ENCODE measurements at regions not wholly inside any gene's neighbourhood (a gene's known extent, or its start where the extent isn't known, plus 50 kb on each side); places are given as distances from the start of the nearest gene placed in this dataset.

GRCh38 chr3:139173372-139174108, 128.8 kb upstream of the PRR23C start:
- TF ChIP-seq, protein P1, sequence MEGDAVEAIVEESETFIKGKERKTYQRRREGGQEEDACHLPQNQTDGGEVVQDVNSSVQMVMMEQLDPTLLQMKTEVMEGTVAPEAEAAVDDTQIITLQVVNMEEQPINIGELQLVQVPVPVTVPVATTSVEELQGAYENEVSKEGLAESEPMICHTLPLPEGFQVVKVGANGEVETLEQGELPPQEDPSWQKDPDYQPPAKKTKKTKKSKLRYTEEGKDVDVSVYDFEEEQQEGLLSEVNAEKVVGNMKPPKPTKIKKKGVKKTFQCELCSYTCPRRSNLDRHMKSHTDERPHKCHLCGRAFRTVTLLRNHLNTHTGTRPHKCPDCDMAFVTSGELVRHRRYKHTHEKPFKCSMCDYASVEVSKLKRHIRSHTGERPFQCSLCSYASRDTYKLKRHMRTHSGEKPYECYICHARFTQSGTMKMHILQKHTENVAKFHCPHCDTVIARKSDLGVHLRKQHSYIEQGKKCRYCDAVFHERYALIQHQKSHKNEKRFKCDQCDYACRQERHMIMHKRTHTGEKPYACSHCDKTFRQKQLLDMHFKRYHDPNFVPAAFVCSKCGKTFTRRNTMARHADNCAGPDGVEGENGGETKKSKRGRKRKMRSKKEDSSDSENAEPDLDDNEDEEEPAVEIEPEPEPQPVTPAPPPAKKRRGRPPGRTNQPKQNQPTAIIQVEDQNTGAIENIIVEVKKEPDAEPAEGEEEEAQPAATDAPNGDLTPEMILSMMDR (IDR thresholded peaks at IDR 0.05): no peak
- TF ChIP-seq, protein P2, sequence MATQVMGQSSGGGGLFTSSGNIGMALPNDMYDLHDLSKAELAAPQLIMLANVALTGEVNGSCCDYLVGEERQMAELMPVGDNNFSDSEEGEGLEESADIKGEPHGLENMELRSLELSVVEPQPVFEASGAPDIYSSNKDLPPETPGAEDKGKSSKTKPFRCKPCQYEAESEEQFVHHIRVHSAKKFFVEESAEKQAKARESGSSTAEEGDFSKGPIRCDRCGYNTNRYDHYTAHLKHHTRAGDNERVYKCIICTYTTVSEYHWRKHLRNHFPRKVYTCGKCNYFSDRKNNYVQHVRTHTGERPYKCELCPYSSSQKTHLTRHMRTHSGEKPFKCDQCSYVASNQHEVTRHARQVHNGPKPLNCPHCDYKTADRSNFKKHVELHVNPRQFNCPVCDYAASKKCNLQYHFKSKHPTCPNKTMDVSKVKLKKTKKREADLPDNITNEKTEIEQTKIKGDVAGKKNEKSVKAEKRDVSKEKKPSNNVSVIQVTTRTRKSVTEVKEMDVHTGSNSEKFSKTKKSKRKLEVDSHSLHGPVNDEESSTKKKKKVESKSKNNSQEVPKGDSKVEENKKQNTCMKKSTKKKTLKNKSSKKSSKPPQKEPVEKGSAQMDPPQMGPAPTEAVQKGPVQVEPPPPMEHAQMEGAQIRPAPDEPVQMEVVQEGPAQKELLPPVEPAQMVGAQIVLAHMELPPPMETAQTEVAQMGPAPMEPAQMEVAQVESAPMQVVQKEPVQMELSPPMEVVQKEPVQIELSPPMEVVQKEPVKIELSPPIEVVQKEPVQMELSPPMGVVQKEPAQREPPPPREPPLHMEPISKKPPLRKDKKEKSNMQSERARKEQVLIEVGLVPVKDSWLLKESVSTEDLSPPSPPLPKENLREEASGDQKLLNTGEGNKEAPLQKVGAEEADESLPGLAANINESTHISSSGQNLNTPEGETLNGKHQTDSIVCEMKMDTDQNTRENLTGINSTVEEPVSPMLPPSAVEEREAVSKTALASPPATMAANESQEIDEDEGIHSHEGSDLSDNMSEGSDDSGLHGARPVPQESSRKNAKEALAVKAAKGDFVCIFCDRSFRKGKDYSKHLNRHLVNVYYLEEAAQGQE (IDR thresholded peaks at IDR 0.05; ENCODE audit: insufficient read depth in 1 of 2, low read depth in 2 of 2, low read length in 1 of 2): no peak
- TF ChIP-seq TCF7L2 (IDR thresholded peaks at IDR 0.05; ENCODE audit: low read depth, low read length) (no peak), POLR2AphosphoS5 (IDR thresholded peaks at IDR 0.05; ENCODE audit: low read depth, low read length) (no peak), SIN3A (IDR thresholded peaks at IDR 0.05; ENCODE audit: borderline replicate concordance, insufficient read depth, low read depth, low read length) (no peak)

All from Panc1 (cell line).